GM18502 (cell line): ENCODE measurements at regions not wholly inside any gene's neighbourhood (a gene's known extent, or its start where the extent isn't known, plus 50 kb on each side); places are given as distances from the start of the nearest gene placed in this dataset.
"Not testable (repeated sequence)": the region's sequence is repeated elsewhere in the genome, so short reads cannot be mapped to it uniquely, and the experiment has no call there.

ENCODE experiments used
- ATAC-seq: cut with Tn5 transposase; IDR thresholded peaks from one replicate; pipeline ENCODE4 v1.9.1; 2021; ENCODE audit warnings: mild to moderate bottlenecking; ENCODE audit not compliant: unreplicated experiment, poor library complexity

DNA sequence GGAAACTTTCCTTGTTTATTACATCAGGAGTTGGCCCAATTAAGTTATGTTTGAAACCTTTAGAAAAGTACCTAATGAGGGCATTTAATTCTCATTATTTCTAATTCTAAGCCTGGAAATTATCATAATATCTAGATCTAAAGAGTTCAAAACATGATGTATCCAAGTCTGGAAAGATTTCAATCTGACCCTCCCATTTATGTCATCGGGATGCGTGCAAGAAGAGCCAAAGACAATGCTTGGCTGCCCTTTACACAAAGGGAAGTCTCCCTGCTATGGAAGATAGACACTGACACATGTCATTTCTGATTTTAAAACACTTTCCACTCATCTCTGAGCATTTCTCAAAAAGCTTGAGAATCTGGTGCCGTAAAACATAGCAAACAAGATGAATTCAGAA is 222.4 kb downstream of the ANTXR2 start:
- no peak for ATAC-seq

DNA sequence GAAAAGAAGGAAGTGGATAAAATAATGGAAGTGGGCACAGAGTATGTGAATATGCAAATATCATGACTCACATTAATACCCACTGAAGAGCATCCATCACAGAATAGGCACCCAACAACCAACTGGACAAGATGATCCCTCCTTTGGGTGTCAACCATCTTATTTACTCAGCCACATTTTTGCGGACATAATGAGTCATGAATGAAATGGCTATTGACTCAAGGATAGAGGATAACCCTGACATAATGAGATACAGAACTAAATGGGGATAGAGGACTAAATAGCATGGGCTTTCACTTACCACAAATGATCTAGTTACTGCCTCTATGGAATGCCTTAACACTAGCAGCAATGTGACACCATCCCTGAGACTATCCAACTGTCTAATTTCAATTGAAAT is 224.7 kb downstream of the ANTXR2 start:
- ATAC-seq = no peak

DNA sequence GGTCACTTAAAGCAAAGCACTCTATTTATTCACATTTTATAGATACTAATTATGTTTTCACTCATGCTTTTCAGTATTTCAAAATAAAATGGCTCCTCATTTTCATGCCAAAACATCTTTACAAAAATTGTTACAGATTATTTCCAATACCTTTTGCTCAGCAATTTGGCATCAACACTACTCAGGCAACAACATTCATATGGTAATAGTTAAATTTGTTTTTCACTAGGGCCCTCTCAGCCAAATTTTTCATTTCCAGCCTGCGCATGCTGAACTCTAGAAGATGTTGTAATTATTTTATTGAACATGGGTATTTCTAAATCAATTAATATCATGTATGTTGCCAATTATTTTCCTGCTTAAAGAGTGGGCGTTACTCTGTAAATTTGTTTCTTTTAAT is 225.6 kb downstream of the ANTXR2 start:
- no peak for ATAC-seq

DNA sequence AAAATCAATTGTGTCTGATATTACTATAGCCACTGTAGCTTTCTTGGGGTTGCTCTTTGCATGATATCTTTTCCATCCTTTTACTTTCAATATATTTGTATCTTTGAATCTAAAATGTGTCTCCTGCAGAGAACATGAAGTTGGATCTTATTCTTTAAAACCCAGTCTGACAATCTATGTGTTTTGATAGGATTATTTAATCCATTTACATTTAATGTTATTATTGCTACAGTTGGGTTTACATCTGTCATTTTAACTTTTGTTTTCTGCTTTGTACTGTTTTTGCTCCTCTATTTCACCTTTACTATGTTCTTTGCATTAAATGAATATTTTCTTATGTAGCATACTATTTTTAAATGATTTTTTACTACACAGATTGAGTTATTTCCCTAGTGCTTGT is 230.9 kb downstream of the ANTXR2 start:
- no peak for ATAC-seq

DNA sequence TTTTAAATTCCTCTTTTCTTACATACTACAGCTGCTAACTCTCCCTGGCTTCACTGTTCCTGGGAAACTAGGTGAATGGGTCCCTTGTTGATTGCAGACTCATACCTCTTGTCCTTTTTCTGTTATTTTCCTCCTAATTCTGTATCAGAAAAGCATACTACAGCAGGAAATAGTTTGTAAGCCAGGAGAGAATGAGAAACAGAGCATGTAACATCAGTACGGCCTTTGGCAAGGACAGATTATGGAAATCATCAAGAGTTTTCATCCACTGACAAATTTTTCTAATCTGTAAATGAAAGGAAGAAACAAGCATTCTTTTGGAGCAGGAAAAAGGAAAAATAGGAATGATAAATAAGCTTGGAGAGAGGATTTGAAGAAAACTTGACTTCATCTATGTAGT is 239.2 kb downstream of the ANTXR2 start:
- ATAC-seq = no peak

DNA sequence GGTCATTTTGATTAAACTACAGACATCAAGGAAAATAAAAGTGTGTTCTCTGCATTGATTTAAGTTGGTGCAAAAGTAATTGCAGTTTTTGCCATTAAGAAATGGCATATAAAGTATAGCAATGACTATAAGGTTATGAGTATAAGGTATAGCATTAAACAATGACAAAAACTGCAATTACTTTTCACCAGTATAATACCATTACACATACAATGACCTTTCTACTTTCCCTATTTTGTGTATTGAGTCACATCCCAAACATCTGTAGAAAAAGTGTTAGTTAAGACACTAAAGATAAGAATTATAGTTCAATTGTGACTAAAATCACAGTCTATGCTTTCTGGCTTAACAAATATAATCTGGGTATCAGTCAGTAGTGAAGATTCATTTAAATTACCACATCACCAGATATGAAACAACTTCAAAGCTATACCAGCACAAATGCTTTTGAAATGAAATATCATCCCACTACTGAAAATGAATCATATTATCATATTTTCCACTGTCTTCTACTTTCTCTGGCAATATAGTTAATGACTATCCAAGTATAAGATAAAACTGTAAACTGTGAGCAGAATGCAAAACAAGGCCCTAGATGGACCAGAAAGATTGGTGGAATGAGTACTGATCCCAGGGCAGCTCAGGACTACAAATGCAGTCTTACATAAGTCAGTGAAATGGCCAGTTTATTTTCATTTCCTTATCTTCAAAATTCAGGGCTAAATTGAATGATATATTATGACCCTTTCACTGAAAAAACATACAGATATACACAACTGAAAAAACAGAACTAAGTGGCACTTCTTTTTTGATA is 241.1 kb downstream of the ANTXR2 start:
- ATAC-seq = no peak

DNA sequence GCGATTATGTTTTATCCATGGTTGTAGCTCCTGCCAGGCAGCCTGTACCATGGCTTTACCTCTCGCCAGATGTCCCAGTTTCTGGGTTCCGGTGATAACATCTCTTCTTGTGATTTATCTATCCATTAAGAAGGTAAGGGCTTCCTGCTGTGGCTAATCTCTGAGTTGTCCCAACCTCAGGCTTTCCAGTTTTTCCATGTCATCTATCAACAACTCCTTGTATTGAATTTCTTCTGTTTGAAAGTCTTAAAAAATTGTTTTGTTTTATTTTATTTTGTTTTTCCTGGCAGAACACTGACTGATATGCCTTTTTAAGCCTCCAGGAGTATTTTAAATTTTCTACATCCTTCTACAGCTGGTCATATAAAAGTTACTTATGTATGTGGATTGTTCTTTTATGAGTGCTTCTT is 241.9 kb downstream of the ANTXR2 start:
- no peak for ATAC-seq

DNA sequence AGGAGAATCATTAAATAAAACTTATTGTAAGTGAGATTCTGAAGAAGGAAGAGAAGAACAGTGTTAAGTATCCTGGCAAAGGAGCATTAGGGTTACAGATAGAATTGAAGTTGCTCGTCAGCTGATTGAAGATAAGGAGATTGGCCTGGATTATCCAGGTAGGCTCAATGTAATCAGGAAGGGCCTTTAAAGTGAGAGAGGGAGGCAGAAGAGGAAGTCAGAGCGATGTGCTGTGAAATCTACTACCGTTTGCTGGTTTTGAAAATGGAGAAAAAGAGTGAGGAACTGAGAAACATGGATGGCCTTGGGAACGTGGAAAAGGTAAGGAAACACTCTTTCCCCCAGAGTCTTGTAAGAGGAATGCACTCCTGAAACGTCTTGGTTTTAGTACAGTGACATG is 245.7 kb downstream of the ANTXR2 start:
- ATAC-seq = no peak

DNA sequence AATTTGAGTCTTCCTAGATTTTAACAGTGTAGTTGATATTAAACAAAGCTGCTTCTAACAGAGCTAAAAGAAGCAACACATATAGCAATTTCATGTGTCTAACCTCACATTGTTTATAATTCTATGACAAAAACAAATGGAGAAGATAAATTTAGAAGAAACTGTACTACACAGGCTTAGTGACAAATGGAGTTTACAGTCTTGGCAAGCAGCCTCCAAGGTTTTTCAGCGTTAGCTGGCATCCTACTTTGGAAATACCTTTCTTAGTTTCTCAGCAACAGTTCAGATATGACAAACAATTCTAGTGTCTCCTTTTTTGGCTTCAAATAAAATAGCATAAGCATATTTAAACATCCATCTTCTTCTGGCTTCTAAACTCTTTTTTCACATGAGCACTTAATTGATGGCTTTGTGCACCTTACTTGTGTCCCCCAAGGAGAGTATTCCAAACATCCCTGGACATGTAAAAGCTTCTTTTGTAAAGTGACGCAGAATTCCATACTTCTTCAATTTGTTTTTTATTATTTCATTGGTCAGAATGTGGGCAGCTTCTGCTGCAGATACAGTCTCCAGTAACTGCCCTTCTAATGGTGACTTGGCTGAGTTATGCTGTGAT is 249.8 kb downstream of the ANTXR2 start:
- ATAC-seq = no peak

DNA sequence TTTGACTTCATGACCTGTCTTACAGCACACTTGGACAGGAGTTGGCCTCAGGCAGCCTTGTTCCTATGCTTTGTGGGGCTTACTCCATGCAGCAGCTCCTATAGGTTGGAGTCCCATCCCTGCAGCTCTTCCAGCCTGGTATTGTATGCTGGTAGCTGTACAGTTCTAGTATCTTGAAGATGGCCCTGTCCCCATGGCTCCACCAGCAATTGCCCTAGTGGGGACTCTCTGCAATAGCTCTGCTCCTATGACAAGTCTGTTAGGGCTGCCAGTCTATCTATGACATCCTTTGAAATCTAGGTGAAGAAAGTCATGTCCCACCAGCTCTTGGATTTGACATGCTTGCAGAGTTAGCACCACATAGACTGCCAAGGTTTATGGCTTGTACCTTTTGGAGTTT is 252.6 kb downstream of the ANTXR2 start:
- ATAC-seq = no peak

DNA sequence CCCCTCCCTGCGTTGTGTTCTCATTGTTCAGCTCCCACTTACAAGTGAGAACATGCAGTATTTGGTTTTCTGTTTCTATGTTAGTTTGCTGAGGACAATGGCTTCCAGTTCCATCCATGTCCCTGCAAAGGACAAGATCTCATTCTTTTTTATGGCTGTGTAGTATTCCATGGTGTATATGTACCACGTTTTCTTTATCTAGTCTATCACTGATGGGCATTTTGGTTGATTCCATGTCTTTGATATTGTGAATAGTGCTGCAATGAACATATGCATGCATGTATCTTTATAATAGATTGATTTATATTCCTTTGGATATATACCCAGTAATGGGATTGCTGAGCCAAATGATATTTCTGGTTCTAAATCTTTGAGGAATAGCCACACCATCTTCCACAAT is 265.1 kb downstream of the ANTXR2 start:
- ATAC-seq = not testable (repeated sequence)

DNA sequence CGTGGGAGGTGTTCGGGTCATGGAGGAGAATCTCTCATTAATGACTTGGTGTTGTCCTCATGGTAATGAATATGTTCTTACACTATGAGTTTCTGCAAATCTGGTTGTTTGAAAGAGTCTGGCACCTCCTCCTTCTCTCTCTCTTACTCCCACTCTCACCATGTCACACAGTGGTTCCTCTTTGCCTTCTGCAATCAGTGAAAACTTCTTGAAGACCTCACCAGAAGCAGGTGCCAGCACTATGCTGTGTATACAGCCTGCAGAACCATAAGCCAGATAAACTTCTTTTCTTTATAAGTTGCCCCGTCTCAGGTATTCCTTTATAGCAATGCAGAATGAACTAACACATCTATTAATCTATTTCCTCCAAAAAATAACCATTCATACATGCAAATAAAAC is 275.0 kb downstream of the ANTXR2 start:
- ATAC-seq = no peak

DNA sequence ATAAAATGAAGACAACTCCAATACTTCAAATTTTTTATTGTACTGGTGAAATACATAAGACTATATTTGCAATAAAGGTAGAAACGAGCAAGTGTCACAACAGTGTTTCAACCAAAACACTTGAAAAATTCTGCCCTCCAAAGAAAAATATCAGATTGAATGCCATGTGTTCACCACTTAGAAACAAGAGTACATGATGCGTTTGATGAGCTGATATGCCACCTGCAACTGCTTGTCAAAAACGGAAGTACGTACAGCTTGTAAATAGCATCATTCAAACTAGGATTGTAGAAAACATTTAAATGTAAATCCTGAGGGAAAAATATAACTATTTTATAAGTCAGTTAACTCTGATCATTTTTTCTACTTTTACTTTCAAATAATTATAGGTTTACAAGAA is 276.1 kb downstream of the ANTXR2 start:
- no peak for ATAC-seq

DNA sequence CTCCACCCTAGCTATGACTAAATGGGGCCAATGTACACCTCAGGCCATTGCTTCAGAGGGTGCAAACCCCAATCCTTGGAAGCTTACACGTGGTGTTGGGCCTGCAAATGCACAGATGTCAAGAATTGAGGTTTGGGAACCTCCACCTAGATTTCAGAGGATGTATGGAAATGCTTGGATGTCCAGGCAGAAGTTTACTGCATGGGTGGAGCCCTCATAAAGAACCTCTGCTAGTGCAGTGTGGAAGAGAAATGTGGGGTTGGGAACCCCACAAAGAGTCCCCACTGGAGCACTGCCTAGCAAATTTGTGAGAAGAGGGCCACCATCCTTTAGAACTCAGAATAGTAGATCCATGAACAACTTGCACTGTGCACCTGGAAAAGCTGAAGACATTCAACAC is 284.1 kb downstream of the ANTXR2 start:
- ATAC-seq = no peak

DNA sequence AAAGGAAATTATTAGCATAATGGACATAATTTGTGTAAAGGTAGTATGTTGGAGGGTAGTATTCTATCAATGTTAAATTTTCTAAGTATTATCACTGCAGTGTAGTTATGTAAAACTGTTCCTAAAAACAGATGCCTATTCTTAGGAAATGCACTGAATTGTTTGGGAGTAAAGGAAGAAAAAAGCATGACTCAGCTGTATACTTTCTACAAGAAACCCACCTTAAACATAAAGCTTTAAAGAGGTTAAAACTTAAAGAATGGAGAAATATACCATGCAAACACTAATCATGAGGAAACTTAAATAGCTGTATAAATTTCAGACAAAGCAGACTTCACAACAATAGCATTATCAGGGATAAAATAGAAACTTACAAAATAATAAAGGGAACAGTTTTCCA is 292.9 kb downstream of the ANTXR2 start:
- ATAC-seq = no peak

DNA sequence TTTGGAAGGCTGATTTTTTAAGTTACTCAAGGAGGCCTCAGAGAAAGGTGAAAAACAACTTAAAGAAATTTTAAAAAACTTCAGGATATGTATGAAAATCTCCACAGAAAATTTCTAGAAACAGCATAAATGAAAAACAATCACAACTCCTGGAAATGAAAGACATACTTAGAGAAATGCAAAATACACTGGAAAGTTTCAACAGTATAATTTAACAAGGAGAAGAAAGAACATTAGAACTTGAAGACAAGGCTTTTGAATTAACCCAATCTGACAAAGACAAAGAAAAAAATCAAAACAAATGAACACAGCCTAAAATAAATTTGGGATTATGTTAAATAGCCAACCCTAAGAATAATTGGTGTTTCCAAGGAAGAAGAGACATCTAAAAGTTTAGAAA is 300.5 kb downstream of the ANTXR2 start:
- ATAC-seq = no peak

DNA sequence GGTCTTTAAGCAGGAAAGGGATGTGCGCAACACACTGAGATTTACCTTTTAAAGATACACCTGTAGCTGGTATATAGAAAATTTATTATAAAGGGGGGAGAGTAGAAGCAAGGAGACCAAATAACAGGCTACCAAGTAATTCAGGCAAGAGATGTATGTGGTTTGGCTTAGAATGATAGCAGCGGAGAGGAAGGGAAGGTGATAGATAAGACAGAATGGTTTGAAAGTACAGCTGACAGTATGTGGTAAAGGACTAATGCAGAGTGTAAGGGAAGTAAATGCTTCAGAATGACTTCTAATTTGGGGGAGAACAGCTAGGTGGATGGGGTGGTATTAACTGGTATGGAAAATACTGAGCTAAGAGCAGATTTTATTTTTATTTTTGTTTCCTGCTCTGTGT is 308.9 kb downstream of the ANTXR2 start:
- no peak for ATAC-seq

DNA sequence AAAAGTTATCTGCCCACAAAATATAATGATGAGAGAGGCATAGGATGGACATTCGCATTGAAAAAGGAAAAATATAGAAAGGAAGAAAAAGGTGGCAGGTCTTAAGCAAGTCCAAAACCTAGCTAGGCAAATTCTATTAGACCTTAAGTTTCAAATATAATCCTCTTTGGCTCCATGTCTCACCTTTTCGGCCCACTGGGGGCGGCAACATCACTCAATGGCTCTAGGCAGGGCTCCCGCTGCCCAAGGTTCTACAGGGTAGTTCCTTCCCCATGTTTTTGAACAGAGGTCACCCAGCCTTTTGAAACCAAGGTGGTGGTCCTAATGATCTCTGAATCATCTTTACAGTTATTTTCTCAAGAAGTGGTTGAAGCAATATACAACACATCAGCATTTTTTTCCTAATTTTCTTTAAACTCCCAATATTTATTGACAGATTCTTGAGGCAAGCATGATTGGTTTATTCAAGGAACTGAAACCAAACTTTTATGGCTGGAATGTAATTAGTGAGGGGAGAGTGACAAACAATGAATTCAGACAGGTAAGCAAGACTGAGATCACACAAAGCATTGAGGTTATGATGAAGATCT is 309.4 kb downstream of the ANTXR2 start:
- no peak for ATAC-seq

DNA sequence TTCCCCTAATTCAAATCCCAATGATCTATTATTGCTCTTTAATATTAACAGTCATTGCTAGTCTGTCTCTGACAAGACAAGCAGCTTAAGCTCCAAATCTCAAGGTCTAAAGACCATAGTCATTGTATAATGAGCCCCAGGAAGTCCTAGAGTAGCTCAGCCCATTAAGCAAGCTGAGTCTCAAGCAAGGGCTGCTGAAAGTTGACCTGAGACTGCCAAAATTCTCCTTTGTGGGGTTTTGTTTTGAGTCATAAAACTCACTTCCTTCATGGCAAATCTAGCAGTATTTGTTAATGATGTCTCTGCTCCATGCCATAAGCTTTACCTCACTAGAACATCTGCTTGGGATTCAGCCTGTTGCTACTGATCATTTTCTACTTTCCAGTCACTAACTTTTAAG is 313.2 kb downstream of the ANTXR2 start:
- no peak for ATAC-seq

DNA sequence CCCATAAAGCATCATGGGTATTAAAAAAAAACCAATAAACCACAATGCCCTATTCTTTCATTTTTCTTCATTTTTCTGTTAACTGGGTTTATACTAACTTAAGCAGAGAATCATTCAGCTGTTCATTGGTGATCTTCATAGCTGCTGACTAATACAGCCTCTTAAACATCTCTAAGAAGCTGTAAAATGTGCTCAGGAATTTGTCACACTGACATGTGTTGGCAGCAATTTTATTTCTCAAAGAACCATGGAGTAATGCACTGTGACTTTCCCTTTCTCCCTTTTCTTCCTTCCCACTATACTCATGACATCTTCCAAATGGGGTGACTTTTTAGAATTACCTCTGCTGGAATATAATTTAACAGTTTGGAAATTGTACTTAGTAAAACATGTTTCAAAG is 315.4 kb downstream of the ANTXR2 start:
- ATAC-seq = no peak

DNA sequence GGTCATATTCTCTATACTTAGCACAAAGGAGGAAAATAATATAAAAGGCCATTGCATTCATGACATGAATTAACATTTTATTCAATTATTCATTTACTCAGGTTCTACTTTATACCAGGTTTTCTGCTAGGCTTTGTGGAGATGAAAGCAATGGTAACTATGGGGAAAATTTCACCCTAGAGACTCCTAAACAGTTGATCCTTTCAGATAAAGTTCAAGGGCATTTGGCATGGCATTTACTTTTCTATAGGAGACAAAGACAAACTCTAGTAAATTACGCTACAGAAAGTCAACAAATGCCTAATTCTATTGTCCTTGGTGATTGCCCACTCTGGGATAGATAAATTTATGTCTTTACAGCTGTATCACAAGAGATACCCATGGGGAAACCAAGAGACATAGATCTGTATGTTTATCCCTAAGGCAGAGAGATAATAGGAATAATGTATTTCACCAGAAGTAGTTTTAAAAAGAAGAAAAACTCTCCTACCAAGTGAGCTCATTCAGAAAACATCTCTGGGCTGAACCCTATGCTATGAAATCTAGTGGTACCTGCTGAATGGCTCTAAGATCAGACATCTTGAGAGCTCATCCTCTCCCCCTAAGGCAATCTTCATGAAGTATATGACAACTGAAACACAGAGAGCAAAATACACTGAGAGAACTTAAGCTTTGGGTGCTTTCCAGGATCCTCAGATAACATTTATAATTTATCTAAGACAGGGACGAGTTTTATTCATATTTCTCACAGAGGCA is 316.7 kb downstream of the ANTXR2 start:
- ATAC-seq = no peak
